ENCODE measurements at regions not wholly inside any gene's neighbourhood (a gene's known extent, or its start where the extent isn't known, plus 50 kb on each side); places are given as distances from the start of the nearest gene placed in this dataset.
"Not testable (repeated sequence)": the region's sequence is repeated elsewhere in the genome, so short reads cannot be mapped to it uniquely, and the experiment has no call there.

- no peak for DNase-seq (ENCODE audit: low read depth in 2 of 2, low spot score in 1 of 2)
Observed at GRCh38 chr10:101280511-101280910, 51.2 kb upstream of the LBX1 start.

DNA sequence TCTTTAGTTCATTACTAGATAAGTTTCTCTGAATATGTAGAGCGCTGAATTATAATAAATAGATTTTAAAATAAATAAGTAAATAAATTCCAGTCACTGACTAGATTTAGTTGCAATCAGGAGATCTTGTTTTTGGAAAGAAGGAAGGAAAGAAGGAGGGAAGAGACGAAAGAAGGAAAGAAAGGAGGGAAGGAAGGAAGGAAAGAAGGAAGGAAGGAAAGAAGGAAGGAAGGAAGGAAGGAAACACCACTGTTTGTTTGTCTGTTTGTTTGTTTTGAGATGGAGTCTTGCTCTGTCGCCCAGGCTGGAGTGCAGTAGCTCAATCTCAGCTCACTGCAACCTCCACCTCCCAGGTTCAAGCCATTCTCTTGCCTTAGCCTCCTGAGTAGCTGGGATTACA, 51.7 kb upstream of the LBX1 start:
- not testable (repeated sequence) for DNase-seq (ENCODE audit: low read depth in 2 of 2, low spot score in 1 of 2)

DNA sequence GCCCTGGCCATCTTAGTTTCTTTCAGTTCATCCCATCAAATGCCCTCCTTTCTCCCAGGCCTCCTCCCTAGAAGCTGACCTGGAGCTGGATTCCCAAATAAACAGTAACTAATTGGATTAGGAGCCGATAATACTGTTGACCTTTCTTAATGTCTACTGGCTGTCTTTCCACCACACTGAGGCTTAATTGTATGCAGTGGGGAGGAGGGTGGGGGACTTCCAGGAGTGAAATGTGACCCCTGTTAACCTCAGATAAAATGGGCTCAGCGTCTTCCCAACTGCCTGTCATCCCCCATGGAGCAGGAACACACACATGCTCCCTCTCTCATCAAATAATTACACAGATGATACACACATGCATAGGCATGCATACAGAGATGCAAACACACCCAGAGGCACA, 53.7 kb upstream of the LBX1 start:
- DNase-seq (ENCODE audit: low read depth in 2 of 2, low spot score in 1 of 2), result no peak

GRCh38 chr10:101283762-101284100, 54.5 kb upstream of the LBX1 start:
- DNase-seq (ENCODE audit: low read depth in 2 of 2, low spot score in 1 of 2), result no peak

DNA sequence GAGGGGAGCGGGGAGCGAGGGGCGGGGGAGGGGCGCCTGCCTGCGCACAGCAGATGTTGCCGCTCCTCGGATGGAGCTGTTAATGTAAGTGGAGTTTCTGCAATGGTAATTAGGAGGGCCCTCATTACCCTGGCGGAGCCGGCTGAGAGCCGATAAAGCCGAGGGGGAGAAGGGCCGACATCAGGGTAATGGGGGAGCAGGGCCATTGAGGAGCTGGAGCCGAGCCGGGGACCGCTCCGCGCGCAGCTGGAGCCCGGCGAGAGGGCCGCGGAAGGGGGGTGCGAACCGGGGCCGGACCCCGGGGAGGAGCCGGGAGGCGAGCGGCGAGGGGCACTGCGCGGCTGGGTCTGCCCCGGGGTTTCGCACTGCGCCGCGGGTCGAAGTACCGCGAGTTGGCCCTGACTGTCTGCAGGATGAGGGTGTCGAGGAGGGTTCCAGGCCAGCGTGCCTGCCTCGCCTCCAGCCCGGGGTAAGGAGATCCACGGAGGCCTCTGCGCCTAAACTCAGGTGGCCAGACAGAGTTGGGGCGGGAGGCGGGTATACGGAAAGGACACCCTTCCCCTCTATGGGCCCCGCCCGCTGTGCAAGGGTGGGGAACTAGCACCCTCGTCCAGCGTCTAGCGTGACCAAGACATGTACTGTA, 55.0 kb upstream of the LBX1 start:
- no peak for DNase-seq (ENCODE audit: low read depth in 2 of 2, low spot score in 1 of 2)

DNA sequence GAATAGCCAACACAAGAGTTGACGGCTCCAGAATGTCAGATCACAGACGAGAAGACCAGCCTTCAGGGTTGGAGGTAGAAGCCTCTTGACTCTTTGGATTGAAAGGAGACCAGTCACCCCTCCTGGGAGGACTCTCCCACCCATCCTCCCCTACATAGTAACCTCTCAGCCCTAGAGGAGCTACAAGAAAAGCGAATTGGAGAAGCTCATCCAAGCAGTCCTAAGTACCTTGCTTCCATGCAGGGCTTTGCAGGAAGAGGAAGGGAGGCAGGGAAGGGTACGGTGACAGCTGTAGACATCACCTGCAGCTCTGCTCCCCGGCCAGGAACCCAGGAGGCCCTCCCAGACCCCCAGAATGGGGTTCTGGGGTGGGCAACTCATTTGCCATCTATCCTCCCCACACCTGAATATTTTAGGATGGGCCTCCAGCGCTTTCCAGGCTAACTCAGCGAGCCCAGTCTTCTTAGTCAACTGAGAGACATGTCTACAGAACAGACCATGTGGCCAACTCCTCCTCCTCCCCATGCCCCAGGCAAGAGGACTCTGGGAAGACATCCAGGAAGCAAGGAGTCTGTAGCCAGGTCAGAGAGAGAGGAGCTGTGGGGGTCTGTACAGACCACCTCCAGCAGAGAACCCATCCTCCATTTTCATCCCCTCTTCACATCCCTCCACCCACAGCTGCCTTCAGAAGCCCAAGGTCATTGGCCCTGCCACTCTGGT, 55.6 kb upstream of the LBX1 start:
- DNase-seq (ENCODE audit: low read depth in 2 of 2, low spot score in 1 of 2), result no peak

GRCh38 chr10:101285519-101286070, 56.3 kb upstream of the LBX1 start:
- no peak for DNase-seq (ENCODE audit: low read depth in 2 of 2, low spot score in 1 of 2)

DNA sequence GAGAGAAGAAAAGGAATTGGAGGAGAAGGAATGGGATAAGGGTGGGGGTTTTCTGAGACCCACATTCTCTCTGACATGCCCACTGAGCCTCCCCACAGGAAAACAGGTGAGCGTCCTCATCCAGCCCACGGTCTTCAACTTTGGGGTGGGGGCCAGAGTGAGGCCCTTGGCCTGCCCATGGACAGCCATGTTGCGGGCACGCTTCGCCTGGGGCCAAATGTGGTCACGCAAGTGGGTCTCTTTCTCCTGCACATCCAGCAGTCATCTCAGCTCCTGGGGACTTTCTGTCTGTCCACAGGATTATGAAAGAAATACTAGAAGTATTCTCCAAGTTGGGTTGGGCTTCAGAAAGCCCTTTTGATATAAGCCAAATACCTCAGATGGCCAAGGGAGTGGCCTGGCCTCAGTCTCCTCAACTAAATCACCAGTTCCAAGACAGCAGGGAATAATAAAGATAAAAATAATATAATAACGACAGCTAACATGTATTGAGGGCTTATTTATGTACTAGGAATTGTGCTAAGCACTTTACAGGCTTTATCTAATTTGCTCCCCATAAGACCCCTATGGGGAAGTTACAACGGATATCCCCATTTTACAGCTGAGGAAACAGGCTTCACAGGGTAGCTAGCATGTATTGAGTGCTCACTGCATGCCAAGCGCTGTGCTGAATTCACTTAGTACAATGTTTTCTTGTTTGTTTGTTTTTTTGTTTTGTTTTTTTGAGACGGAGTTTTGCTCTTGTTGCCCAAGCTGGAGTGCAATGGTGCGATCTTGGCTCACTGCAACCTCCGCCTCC, 57.2 kb upstream of the LBX1 start:
- DNase-seq (ENCODE audit: low read depth in 2 of 2, low spot score in 1 of 2), result no peak

GRCh38 chr10:101287183-101287996, 58.1 kb upstream of the LBX1 start:
- no peak for DNase-seq (ENCODE audit: low read depth in 2 of 2, low spot score in 1 of 2)

GRCh38 chr10:101287997-101288635, 58.9 kb upstream of the LBX1 start:
- no peak for DNase-seq (ENCODE audit: low read depth in 2 of 2, low spot score in 1 of 2)

GRCh38 chr10:101289541-101289940, 60.3 kb upstream of the LBX1 start:
- DNase-seq (ENCODE audit: low read depth in 2 of 2, low spot score in 1 of 2), result no peak

DNA sequence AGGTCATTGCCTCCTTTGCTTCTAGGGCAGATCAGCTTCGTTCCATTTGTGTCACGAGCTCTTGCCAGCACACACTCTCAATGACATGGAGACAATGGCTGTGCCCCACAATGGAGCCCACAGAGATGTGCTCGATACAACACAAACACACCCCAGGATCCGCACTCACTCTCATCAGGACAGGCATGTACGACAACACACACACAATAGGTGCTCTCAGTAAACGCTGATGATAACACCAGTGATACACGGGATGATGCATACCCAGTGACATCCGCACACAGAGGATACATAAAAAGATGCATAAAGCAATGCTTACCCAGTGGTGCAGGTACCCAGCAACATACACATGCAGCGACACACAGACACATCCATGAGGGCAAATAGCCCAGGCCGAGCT, 61.2 kb upstream of the LBX1 start:
- DNase-seq (ENCODE audit: low read depth in 2 of 2, low spot score in 1 of 2), result no peak

DNA sequence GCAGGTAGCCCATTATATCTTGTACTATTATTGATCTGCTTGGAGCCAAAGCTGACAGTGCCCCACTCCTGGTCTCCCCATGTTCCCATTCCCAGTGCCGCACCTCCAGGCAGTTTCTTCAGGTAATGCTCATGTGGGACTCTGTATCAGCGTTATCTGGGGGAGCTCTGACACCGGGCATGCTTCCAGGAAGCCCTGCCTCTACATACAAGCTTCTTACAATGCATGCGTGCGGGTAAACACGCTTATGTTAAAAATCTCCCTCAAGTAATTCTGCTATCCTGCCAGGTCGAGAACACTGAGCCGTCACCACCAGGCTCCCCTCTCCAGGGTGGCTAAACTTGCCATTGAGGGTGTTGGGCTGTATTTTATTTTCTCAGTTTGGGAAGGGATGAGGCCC, 61.6 kb upstream of the LBX1 start:
- DNase-seq (ENCODE audit: low read depth in 2 of 2, low spot score in 1 of 2), result no peak

- DNase-seq (ENCODE audit: low read depth in 2 of 2, low spot score in 1 of 2), result peak in 1 of 2 donors; percentile 20
Observed at GRCh38 chr10:101291331-101292193, 62.3 kb upstream of the LBX1 start.

- no peak for DNase-seq (ENCODE audit: low read depth in 2 of 2, low spot score in 1 of 2)
Observed at GRCh38 chr10:101292194-101293006, 61.6 kb upstream of the BTRC start.

DNA sequence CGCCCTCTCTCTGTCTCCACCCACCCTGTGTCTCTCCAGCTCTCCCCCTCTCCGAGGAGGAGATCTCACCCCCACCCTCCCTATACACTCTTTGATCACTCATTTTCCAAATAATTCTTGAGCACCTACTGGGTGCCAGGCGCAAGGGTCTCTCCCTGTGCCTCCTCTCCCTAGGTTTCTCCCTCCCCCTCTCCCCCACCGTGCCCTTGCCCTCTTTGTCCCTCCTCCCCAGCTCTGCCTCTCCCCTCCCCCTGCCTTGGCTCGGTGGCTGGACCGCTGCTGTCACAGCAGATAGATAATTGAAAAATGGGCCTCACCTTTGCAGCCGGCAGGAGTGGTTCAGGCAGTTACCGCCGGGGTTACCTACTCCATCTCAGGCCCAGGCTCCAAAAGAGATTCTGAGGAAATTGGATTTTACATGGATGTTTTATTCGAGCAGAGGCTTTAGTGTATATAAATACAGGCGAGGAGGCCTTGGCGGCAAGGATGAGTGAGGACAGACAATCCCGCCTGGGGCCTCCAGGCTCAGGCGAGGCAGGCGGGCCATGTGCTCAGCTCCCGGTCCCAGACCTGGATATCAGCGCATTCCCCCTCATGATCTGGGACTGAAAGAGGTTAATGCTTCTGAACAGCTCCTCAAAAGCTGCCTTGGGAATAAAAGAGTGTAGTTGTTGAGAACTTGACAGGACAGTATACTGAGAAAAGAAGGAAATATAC, 60.8 kb upstream of the BTRC start:
- no peak for DNase-seq (ENCODE audit: low read depth in 2 of 2, low spot score in 1 of 2)

GRCh38 chr10:101294109-101294508, 59.9 kb upstream of the BTRC start:
- no peak for DNase-seq (ENCODE audit: low read depth in 2 of 2, low spot score in 1 of 2)

- no peak for DNase-seq (ENCODE audit: low read depth in 2 of 2, low spot score in 1 of 2)
Observed at GRCh38 chr10:101295261-101295660, 58.7 kb upstream of the BTRC start.

Measured in stimulated activated CD8-positive, alpha-beta memory T cell treated with anti-CD3 and anti-CD28 coated beads, Interleukin-4, amount 100 ng/mL, for 4 hours (primary cell).